SKM-1 treated with dmso at 0.1 percent for 144 hours (cell line): ENCODE measurements at regions not wholly inside any gene's neighbourhood (a gene's known extent, or its start where the extent isn't known, plus 50 kb on each side); places are given as distances from the start of the nearest gene placed in this dataset.
"Not testable (repeated sequence)": the region's sequence is repeated elsewhere in the genome, so short reads cannot be mapped to it uniquely, and the experiment has no call there.

ENCODE experiments used
- DNase-seq: peaks from one replicate; lab custom pipeline; 2025; ENCODE audit not compliant: unreplicated experiment; lab: John Stamatoyannopoulos, UW

DNA sequence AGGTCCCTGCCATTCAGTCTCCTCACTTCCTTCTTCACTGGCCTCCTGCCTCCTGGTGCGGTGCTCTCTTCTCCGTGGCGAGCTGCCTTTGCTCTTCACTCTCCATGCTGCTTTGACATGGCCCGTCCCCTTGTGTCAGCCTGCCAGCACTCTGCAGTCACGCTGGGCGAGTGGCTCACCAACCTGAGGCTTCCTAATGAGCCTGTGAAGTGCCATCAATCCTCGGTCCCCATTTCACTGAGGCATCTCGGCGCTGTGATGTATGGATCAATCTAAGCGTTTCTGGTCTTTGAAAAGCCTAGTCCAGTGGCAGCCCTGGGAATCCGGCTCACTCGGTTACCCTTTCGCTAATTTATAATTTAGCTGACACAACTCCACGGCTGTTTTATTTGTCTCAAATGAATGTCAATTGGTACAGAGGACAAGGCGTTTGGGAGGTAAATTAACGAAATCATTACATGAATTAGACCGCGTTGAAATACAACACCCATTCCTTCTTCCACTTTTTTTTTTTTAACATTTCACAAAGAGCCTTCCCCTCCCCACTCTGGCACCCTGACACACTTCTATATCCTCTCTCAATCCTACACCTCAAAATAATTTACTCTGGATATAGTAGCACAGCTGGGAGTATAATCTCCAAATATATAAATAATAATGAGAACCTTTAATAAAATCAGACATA is 610.7 kb downstream of the TMEM114 start:
- no peak for DNase-seq

DNA sequence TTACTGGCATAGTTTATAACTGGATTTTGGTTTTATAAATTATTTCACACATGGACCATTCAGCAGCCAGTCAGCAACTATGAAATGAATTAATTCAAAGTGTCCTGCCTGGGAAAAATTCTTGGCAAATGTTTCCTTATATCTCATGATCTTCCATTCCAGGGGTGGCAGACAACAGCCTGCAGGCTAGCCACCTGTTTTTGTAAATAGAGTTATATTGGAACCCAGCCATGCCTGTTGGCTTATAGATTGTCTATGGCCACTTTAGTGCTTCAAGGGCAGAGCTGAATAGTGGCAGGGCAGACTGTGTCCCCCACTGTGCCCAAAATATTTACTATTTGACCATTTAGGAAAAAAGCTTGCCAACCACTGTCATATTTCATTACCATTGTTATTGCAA is 613.7 kb downstream of the TMEM114 start:
- no peak for DNase-seq

DNA sequence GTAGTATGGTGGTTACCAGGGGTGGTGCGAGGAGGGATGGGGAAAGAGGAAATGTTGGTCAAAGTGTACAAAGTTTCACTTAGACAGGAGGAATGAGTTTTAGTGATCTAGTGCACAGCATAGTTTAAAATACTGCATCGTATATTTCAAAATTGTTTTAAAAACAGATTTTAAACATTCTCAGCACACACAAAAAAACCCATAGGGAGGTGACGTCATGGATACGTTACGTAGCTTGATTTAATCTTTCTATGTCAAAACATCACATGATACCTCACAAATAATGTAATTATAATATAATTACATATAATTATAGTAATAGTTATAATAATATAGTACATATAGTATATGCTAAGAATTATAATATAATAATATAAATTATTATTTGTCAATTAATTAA is 614.2 kb downstream of the TMEM114 start:
- DNase-seq = no peak

DNA sequence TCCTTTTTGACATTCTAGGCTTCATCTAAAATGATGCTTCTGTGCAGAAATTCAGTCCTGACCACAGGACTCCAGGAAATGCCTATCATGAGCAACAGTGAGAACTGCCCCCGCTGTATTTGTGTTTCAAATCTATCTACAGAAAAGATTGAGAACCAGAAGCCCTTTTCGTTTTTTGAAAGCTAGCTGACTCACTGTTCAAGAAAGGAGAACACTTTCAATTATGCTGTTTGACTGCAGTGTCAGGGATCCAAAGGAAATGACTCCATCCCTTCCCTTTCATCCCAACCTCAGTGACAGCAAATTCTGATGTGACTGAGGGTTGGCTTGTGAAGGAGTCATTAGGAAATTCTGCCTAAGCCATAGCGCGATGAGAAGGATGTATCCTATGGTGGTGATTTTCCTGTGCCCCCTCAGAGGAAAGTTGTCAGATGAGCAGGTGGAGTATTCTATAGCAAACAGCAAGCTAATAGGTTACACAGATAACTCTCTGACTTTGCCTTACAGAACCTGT is 622.3 kb downstream of the TMEM114 start:
- DNase-seq = no peak

DNA sequence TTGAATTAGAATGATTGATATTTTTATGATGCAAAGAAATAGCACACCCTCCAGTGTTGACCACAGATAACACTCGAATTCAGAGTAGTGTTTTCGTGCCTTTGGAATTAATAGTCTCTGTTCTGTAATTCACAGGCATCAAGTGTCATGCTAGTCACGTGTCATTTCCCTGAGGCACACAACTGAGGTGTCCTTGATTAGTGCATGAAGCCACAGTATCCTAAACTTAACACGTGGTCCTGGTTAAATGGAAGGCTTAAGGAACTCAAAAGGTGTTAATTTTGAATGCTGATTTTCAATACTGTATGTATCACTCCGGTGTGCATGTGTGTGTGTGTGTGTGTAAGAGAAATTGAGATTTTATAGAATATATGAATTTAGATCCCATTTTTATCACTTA is 625.6 kb downstream of the TMEM114 start:
- no peak for DNase-seq

DNA sequence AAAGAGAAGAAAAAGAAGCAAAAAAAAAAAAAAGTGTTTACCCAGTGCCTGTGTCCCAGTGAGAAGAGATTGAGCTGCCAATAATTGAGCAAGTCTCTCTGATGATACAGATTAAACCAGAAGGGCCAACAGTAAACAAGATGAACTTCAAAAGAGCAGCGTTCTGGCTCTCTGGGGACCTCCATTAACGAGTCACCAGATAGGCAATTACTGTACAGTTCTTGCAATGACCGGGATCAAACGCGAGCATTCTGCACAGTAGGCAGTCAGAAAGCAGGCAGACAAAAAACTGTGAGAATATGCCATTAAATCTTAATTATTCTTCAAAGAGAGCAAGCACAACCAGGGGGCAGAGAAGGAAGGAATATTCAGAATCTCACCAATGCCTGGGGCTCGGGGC is 626.1 kb downstream of the TMEM114 start:
- DNase-seq = no peak

DNA sequence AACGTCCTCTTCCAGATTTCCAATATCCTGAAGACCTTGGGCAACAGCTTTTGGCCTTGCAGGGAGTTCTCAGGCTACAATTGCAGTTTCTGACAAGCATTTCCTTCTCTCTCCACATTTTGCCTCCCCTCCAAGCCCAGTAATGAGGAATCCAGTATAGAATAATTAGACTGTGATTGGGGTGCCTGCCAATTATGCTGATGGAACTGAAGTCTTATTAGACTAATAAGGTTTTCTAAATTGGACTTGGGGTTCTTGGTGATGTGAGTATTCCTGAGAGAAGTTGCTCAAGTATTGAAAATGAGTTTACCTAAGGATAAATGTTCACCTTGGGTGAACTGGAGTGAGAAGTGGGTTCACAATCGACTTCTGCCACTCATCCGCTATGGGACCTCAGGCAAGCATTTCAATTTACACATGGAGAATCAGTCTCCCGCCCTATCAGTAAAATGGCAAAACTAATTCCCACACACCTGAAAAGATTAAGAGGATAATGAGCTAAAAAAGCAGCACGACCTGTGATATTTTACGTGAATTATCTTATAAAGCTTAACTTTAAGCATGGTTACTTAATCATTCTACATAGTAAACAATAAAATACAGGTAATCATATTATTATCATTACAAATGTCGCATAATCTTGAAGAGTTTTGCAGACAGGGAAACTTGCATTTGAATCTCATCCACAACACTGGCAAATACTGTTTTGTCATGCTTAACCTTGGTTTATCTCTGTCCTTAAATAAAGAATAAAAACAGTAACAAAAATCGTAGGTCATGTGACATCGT is 628.0 kb downstream of the TMEM114 start:
- DNase-seq = no peak

DNA sequence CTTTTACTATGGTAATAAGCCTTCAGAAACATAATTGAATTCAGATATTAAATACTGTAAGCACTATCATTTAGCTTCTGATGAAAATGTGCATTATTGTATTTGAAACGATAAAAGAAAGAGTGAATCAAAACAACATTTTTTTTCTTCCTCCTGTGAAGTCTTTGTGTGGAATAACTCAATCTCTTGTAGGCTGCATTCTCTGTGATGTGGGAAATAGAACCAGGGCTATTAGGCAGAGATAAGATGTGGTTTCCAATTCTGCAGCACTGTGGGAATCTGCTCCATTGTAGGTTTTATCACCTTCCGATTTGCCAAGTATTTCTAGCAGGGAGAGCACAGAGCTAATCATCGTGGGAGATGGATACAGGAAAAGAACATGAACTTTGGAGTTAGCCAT is 624.5 kb downstream of the RBFOX1 start:
- no peak for DNase-seq

DNA sequence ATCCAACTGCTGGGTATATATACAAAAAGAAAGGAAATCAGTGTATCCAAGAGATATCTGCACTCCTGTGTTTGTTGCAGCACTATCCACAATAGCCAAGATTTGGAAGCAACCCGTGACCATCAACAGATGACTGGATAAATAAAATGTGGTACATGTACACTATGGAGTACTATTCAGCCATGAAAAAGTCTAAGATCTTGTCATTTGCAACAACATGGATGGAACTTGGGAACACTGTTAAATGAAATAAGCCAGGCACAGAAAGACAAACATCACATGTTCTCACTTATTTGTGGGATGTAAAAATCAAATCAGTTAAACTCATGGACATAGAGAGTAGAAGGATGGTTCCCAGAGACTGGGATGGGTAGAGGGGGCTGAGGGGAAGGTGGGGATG is 620.7 kb downstream of the RBFOX1 start:
- DNase-seq = no peak

DNA sequence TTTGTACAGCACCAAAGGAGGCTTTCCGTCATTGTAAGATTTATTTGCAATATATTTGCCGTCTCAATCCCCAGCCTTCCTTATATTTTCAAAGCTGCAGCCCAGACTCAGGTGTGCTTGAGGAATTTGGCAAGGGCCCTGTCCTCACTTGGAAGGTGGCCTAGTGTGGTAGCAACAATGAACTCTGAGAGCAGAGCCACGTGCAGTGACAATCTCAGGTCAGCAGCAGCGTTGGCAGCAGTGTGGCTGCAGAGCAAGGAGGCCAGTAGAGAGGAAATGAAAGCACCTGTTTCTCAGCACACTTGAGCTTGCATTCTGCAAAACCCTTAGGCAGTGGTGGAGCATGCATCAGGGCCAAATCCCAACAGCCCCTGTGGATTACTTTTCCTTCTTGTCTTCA is 613.5 kb downstream of the RBFOX1 start:
- no peak for DNase-seq

DNA sequence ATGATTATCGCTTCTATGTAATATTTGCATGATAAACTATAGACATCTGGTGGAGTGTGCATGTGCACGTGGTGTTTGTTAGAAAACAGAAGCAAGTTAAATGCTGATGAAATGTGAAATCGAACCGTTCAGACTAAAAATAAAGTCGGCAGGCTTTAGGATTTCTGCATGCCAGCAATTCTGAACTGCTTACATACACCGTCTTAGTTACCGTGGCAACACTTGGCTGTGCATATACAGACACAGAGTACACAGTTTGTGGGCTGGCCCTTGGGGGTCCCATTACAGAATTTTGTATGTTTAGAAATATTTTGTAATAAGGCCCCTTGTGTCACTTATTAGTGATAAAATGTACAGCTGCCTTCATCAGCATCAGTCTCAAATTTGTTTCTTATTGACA is 605.5 kb downstream of the RBFOX1 start:
- no peak for DNase-seq

DNA sequence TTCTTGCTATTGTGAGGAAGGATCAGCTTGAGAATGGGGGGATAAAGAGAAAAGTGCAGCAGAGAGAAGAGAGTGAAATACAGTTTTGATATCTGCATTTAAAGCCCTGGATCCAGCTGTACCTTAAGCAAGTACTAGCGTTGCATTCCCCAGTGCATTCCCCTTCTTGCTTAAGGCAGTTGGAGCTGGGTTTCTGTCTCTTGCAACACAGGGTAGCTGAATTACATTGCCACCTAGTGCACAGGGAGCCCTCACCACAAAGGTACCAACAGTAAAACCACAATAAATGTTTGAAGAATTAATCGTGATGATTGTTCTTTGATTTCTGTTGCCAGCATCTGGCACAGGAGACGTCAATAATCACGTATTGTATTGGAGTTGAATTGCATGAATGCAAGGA is 588.7 kb downstream of the RBFOX1 start:
- DNase-seq = no peak

DNA sequence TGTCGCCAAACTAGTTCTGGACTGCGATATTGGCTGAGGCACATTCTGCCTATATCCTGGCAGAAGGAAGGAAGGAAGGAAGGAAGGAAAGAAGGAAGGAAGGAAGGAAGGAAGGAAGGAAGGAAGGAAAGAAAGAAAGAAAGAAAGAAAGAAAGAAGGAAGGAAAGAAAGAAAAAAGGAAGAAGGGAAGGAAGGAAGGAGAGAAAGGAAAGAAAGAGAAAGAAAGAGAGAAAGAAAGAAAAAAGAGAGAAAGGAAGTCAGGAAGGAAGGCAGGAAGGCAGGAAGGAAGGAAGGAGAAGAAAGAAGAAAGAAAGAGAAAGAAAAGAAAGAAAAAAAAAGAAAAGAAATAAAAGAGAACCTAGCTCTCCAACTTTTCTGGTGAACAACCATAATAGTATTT is 587.1 kb downstream of the RBFOX1 start:
- no peak for DNase-seq

DNA sequence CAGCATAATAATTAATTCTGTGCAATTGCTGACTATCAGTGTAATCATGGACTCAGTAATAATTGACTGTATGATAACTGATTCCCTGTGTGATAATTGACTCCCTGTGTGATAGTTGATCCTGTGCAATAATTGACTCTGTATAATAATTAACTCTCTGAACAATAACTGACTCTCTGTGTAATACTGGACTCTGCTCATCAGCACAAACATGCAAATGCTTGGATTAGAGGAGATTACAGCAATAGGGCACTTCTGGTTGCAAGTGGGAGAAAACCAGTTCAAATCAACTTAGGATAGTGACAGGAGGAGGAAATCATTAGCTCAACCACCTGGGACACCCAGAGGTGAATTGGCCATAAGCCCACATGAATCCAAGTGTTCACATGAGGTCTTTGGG is 582.1 kb downstream of the RBFOX1 start:
- no peak for DNase-seq

DNA sequence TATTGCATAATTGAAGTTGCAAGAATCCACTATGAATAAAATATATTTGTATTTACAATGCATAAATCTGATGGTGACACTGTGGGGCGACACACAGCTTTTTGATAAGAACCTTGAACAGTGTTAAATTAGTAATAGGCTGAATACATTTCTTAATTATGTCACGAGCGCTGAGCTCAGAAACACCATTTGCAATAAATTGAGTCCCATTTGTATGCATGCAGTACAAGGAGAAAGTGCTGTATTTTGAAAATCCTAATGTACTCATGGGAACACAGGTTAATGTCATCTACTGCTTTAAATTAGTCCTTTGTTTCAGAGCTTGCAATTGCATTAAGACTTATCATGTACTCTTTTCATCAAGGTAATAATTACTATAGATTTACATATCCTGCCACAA is 579.5 kb downstream of the RBFOX1 start:
- no peak for DNase-seq

DNA sequence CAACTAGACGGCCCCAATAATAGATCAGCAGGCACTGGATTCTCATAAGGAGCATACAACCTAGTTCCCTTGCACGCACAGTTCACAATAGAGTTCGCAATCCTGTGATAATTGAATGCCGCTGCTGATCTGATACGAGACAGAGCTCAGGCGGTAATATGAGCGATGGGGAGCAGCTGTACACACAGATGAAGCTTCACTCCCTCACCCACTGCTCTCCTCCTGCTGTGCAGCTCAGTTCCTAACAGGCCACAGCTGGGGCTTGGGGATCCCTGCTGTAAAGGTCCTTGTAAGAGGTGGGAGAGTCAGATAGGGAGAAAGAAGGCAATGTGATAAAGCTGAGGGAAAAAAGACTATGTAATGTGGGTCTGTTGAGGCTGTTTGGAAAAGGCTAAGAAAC is 577.5 kb downstream of the RBFOX1 start:
- no peak for DNase-seq

DNA sequence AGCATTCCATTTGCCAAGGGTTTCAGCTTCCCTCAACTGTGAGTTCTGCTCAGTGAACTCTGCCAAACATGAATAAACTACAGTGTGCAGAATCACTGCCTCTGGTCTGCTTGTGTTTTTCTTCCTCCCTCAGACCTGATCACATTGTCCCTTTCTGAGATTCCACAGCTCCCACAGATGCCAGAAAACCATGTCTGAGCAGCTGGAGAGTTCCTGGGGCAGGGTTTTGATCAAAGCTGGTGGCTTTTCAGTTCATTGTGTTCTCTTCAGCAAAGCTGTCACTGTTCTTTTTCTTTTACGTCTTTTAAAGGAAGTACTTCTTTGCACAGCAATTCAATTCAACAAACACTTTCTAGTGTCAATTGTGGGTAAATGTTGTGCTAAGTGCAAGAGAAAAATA is 555.8 kb downstream of the RBFOX1 start:
- no peak for DNase-seq

DNA sequence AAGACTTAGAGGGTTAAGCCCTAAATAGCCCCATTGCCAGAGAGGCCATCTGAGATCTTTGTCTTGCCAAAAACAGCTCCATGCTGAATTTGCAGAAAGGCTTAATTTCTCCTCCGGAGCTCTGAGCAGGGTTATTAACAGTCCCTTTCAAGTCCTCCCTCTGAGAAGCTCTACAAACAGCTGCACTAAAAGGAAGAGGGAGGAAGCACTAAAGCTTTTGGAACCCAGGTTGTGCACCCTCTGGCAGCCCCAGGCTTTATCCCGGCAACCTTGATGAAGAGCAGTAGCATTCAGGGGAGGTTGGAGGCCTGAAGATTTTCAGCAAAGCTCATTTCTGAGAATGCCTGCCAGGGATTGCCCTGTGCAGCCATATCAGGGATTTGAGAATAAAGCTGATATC is 554.7 kb downstream of the RBFOX1 start:
- no peak for DNase-seq

DNA sequence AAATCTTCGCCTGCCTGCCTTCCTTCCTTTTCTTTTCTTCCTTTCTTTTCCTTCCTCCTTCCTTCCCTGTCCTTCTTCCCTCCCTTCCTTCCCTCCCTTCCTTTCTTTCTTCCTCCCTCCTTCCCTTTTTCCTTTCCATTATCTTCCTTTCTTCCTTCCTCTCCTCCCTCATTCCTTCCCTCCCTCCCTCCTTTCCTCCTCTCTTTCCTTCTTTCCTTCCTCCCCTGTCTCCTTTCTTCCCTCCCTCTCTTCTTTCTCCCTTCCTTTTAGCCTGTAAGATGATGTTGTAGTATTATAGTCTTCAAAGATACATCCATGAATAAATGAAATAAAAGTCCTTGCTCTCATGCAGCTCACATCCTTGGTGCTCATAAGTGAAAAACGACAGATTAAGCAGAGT is 539.3 kb downstream of the RBFOX1 start:
- DNase-seq = no peak

DNA sequence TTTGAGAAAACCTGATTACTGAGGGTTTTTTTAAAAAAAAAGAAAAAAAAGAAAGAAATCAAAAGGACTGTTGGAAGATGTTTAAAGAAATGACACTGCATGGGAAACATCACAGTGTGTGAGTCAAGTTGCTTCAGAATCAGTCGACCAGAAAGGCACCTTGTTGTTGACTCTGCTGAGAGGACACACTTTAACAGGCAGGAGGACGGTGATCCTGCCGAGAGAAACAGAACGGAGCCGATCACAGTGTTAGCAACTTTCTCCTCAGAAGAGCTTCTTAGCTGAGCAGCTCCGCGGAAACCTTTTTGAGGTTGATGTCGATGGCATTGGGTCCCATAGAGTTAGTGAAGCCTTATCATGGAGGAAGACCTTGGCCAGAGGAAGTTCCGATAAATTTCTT is 538.7 kb downstream of the RBFOX1 start:
- DNase-seq = no peak

DNA sequence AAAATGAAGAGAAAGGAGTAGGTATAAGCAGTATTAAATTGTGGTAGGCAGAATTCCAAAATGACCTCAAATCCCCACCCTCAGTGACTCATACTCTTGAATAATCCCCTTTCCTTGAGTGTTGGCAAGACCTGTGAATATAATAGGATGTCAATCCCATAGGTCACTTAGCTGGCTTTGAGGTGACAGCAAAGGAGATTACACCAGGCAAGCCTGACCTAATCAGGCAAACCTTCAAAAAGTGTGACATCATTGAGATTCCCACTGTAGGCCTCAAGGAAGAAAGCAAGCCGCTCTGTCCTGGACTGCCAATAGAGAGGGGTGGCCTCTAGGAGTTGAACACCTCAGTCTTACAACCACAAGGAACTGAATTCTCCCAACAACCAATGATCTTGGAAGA is 535.2 kb downstream of the RBFOX1 start:
- no peak for DNase-seq

DNA sequence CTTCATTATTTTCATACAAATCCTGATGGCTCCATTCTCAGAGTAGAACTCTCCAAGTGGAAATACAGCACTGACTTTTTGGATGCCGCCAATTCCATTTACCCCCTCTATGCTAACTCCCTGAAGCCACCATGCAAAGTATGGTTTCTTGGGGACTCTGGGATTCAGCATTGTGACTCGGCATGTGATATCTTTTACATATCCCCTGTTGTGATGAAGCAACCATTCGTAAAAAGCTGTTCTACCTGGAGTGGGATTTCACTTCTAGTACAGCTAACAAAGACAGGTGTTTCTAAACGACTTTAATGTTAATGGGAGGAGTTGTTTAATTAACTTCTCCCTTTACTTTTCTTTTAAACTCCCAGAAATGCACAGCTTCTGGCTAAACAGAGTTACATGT is 533.5 kb downstream of the RBFOX1 start:
- DNase-seq = no peak

DNA sequence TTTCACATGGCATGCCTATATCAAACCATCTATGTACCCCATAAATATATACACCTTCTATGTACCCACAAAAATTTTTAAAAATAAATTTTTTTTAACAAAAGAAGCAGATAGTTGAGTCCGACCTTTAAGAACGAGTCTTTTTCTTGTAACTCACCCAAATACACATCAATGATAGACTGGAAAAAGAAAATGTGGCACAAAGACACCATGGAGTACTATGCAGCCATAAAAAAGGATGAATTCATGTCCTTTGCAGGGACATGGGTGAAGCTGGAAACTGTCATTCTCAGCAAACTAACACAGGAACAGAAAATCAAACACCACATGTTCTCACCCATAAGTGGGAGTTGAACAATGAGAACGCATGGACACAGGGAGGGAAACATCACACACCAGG is 532.7 kb downstream of the RBFOX1 start:
- not testable (repeated sequence) for DNase-seq
